ENCODE measurements at regions not wholly inside any gene's neighbourhood (a gene's known extent, or its start where the extent isn't known, plus 50 kb on each side); places are given as distances from the start of the nearest gene placed in this dataset.
"Not testable (repeated sequence)": the region's sequence is repeated elsewhere in the genome, so short reads cannot be mapped to it uniquely, and the experiment has no call there.

DNA sequence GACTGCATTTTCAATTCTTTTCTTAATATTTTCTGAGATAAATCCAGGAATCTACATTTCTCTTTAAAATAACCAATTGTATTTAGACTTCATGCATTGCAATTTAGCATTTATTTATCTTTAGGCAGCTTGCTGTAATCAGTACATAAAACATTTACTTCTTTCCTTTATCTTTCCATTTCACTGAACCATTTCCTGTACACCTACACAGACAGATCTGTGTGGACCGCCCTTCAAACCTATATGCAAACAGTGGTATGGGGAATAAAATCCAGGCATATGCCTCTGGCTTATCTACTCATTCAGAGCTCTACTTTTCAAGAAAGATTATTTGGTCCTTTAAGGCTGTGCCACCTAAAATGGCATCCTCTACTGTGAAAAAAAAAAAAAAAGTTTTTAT is 640.0 kb downstream of the MAT2B start:
- DNase-seq: no peak

DNA sequence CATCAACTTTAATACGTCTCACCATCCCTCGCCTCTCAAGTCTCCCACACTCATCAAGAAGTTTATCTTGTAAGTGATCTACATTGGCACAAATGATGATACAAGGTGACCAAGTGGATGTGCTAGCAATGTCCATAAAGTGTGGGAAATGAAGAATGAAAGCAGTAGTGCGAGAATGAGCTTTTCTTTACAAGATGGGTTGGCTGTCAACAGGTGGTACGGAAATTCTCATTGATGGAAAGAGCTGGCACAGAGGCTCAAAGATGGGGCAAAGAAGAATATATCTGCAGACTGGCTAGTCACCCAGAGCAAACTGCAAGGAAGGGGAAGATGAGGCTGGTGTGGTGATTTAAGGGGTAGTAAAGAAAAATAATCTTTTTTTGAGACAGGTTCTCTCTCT is 640.8 kb downstream of the MAT2B start:
- DNase-seq: no peak

DNA sequence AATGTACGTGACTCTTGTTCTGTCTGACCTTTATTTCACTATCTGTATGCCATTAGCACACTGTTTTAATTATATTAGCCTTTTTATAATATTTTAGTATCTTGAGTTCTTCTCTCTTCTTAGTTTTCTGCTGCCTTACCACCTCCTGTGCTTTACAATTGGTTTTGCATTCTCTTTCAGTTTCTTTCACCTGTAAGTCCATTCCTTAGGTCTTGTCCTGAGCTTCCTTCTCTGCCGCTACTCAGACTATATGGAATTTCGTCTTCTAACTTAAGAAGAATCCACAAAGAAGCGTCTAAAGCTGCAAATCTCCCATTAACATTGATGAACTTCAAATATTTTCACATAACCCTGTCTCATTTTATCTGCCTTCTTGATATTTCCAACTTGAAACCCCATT is 642.9 kb downstream of the MAT2B start:
- no peak for DNase-seq

DNA sequence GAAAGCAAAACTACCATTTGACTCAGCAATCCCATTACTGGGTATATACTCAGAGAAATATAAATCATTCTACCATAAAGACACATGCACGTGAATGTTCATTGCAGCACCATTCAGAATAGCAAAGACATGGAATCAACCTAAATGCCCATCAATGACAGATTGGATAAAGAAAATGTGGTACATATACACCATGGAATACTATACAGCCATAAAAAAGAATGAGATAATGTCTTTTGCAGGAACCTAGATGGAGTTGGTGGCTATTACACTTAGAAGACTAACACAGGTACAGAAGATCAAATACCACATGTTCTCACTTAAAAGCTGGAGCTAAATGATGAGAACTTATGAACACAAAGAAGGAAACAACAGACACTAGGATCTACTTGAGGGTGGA is 647.1 kb downstream of the MAT2B start:
- not testable (repeated sequence) for DNase-seq

DNA sequence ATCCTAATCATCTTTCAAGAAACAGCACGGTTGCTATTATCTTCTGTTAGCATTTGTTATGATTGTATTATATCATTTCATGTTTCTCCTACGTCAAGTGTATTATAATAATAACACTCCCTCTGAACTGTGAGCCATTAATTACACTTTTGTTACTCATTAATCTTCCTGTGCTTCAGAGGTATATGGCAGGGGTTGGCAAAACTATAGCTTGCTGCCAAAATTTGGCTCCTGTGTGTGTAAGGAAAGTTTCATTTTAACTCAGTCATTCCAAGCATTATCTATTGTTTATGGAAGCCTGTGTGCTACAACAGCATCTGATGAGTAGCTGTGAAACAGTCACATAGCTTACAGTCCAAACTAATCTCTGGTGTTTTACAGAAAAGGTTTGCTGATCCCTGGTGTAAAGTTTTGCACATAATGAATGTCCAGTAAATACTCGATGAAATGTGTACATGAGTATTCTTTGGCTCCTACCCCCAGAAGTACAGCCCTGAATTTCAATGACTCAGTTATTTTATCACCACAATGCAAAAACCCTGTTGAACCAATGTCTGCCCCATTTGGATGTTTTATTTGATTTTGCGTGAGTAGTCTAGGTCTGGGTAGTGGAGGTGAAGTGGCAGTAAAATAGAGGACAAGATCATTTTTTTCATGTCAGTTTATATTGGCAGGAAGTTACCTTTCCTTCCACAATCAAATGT is 648.2 kb downstream of the MAT2B start:
- no peak for DNase-seq

DNA sequence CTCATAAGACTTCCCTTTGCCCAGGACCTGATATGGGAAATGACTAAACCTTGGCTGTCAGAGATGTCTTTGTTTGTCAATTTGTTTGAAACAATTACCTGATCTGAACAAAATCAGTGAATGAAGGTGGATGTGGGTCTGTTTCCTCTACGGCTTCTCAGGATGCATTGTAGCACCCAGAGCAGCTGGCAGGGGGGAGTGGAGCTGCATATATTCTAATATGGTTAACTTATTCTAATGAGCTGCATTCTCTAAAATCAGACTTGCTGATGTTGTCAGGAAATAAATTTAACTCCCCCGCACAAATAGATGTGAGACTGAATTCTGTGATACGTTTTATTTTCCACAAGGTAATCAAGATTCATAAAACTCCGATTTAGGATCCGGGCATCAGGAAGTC is 665.4 kb downstream of the MAT2B start:
- no peak for DNase-seq

DNA sequence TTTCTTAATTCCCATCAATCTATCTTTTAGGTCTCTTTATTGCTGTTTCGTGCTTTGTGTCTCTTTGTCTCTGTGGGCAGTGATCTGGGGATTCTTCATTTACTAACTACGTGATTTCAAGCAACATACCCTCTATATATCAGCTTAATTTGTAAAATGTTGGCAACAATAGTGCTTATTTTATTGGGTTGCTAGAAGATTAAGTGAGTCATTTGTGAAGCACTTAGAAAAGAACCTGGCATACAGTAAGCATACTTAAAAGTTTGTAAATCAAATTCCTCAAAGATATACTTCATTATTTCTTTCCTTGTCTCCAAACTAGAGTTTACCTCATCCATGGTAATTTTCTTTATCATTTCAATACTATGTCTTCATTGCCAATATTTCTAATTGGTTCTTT is 669.7 kb downstream of the MAT2B start:
- DNase-seq: no peak

DNA sequence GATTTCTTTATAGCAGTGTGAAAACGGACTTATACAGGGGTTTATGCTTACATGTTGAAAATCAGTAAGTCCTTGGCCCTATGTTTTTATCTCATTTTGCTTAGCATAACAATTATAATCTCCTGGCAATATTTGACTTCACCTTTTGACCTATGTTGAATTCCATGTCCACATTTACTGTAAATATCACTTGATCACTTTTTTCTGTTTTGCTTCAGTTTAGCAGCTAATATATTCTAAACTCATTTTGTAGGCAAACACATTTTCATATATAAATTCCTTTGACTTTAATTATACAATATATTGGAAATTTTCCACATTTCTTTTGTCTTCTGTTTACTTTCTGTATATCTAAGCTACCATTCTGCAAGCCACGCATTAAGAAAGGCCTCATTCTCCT is 674.0 kb downstream of the MAT2B start:
- no peak for DNase-seq

DNA sequence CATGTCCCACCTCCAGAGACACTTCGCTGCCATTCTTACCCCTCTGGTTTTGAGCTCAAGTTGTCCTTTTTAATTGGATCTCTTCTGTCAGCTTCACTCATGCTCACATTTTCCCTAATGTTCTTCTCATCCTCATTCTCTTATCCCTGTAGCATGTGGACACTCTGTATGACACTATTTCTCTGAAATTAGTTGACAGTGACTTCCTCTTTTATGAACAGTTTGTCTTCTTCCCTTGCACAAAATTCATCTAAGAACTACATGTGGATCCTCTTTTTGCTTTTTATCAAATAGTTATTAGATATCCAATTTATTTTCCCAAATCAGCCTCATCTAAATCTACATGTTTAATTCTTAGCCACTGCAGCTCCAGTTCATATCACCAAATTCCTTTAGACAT is 676.2 kb downstream of the MAT2B start:
- no peak for DNase-seq

DNA sequence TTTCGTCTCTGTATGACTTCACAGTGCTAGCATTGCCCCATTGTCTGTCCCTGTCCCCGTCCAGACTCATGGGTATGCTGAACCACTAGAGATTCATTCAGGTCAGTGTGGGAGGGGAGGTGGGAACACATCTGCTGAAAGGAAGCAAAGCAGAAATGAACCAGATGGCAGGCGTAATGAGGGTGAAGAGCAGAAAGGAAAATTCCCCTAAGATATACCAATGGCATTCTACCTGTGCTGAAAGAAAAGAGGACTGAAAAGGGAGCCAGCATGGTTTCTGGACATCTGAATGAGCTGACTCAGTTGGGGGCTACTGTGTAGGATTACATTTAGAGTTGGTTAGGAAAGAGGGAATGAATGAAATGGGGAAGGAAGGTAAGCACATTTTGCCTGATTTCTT is 678.7 kb downstream of the MAT2B start:
- DNase-seq: peak; percentile 3

DNA sequence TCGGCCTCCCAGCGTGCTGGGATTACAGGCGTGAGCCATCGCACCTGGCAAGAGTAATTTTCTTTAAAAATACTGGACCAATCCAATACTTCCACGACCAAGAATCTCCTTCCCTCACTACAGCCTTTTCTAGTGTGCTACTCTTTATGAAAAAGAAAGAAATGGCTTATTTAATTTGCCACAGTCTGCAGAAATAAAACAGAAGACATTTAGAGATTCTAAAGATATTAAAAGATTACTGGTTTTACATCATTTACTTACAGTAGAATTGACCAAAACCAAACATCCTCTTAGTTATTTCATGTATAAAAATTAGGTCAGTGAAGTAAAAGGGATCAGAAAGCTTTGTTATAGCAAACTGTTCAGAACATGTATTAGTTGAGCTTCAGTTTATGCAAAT is 679.6 kb downstream of the MAT2B start:
- DNase-seq: no peak

DNA sequence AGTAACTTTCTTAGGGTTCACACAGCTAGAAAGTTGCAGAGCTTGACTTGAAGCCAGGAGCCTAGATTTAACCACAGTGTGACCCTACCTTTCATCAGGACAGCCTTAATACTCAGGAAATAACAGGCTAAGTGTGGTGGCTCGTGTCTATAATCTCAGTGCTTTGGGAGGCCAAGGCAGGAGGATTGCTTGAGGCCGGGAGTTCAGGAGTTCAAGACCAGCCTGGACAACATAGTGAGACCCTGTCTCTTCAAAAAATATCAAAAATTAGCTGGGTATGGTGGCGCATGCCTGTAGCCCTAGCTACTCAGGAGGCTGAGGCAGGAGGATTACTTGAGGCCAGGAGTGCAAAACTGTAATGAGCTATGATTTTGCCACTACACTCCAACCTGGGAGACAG is 681.1 kb downstream of the MAT2B start:
- no peak for DNase-seq

DNA sequence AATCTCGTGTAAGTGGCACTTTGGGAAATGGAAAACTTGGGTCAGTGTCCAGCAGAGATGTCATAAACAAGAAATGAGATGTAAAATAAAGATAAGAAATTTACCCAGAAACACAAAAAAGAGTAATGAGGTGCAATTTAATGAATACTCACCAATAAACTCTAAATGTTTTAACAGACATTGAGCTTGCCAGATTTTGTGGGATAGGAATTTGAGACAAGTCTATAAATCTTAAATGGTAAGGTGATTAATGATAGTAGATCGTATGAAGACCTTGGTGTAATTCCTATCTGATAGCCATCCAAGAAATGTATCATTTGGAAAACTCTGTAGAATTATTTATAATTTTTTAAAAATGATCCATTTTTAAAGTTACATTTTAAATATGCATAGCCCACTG is 682.4 kb downstream of the MAT2B start:
- no peak for DNase-seq

DNA sequence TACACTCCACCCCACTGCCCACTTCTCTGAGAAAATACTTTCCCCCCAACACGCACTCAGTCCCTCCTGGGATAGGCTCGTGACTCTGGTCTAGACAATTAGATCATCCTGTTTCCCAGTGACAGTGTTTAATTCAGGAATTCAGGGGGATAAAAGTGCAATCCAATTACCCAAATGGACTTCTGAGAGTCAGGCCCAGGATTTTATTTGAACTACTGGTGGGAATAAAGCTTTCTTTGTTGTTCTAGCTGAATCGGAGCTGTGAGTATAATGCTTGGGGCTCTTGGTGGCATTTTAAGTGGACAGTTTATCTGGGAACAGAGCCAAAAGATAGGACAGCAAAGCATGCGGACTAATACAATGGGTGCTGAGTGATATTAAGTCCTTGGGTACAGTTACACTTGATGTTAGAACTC is 683.3 kb downstream of the MAT2B start:
- DNase-seq: no peak

DNA sequence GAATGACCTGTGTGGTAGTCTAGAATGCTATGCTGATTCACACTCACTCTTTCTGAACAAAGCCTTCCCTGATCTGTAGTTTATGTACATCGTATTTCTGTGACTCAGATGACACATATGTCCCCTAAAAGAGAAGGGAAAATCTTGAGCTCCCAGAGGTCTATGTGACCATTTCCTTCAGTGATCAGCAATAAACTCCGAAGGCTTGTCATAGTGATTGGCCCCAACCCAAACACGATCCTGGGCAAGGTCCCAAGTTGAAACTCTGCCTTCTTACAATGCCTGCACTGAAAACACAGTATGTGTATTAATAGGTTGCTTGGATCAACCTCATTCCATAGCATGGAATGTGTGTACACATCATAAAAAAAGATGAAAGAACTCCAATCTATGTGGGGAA is 685.8 kb downstream of the MAT2B start:
- DNase-seq: no peak

DNA sequence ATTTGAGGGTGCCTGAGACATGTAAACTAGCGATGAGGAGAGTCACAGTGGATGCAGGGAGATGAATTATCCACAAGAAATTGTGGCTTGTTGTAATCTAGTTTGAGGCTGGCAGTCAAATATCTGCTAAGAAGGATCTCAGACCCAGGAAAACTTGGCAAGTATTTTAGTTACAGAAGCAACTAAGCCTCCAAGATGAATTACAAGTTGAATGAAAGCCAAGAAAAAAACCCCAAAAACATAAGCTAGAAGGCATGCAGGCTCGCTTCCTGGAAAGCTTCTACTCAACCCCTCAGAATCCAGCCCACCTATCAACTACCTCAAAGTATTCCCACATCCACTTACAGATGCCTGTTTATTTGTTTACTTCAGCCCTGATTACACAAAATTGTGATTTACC is 696.9 kb downstream of the MAT2B start:
- DNase-seq: no peak

DNA sequence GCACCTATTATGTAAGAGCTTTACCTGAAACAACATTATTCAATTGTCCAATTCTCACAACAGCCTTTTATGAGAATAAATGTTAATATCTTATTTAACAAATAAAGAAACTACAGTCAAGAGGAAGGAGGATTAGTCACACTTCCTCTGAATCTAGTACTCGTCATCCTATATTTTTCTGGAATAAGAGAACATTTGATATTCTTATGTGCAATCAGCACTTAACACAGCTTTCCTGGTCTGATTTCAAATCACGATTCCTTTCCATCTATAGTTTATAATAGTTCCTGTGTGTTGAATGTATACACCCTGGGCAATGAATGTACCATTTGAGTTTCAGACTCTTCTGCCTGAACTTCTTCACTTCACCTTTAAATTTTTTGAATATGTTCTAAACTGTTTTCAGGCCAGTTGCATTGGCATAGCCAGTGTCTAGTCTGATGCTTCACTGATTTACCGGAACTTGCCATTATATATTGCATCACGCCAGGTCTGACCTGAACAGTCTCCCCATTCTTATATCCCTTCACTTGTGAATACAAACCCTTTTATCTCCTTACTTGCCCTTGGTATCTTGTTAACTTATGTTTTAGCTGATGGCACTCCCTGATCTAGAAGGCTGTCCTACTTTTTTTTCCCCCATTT is 698.3 kb downstream of the MAT2B start:
- no peak for DNase-seq

DNA sequence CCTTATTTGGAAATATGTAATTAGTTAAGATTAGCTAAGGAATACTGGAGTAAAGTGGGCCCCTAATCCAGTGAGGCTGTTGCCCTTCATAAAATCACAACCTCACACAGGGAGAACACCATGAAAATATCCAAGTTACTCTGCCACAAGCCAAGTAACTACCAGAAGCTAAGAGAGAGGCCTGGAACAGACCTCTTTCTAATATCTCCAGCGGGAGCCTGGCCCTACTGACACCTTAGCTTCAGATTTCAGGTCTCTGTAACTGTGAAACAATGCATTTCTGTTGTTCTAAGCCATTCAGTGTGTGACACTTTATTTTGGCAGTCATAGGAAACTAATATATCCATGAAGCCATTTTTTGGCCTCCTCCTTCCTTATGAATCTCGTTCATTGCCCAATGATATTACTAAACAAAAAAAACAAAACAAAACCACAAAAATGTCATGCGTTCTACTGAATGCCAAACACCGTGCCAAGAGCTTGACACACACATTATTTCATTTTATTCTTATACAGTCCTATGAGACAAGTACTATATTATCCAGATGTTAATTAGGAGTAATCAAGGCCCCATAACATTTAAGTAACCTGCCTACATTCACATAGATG is 699.0 kb downstream of the MAT2B start:
- no peak for DNase-seq

DNA sequence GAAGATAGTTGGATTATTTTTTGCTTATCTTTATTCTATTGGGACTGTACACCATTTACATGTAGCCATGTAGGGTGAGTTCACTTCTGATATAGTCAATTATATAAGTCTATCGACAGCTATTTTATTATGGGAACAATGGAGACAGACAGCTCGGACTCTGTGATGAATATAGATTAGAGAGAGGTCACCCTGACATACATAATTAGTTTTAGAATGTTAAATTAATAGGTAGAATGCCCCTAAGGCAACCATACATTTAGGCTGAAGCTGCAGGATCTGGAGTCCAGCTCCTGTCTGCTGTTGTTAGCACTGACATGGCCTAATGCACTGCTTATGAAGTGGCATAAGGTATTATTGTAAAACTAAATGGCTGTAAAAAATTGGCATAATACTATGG is 700.8 kb downstream of the MAT2B start:
- DNase-seq: no peak

DNA sequence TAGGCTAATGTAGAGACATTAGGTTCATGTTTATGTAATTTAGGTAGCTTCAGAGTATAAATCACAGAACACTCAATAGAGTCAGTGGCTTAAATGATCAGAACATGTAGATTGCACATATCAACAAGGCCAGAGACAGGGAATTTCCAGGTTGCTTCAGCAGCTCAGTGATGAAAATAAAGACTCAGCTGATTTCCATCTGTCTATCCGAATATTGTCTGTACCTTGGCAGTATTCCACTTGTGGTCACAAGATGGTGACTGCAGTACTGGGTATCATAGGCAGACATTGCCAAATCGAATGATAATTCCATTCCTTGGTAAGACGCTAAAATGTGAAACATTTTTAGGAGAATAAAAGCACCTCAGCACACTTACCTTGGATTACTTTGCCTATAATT is 702.2 kb downstream of the MAT2B start:
- DNase-seq: no peak

DNA sequence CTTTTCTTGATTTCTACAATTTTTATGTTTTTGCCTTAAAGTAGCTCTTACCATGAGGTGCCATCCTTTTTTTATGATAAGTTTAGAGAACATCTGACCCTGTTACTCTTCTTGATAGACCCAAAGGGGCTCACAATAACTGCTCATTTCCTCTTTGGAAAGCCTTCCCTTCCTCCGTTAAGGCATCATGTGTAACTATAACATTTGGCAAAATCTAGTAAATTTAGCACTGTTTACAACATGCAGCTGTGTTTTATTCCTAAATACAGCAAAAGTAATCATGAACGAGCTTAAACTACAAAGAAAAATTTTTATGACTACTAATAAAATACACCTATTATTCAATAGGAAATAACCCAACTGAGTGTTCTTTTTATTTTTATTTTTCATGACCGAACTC is 705.1 kb downstream of the MAT2B start:
- no peak for DNase-seq

DNA sequence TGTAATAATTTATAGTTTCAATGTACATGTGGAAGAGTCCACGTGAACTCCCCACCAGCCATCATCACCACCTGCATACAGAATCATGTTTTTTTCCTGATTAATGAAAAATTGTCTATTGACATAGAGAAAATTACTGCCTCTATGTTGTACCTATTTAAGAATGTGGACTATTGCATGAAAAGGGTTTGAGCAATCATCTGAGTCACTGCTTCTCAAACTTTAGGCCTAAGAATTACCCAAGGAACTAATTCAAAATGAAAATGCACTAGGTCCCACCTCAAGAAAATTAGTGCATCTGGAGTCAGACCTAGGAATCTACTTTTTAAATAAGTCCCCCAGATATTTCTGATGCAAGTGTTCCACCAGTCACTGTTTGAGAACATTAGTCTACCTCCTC is 709.3 kb downstream of the MAT2B start:
- no peak for DNase-seq

DNA sequence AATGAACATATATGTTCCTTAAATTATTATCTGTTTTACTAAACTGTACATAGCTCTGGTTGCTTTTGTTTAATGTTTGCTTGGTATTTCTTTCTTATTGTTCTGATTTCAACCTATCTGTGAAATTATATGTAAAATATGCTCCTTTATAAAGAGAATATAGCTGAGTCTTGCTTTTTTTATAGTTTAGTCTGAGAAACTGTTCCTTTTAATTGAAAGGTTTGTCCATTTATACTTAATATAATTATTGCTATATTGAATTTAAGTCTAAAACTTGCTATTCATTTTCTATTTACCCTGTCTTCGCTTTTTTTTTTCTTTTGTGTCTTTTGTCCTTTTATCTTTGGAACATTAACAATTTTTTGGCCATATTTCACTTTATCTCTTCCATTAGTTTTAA is 712.0 kb downstream of the MAT2B start:
- no peak for DNase-seq

DNA sequence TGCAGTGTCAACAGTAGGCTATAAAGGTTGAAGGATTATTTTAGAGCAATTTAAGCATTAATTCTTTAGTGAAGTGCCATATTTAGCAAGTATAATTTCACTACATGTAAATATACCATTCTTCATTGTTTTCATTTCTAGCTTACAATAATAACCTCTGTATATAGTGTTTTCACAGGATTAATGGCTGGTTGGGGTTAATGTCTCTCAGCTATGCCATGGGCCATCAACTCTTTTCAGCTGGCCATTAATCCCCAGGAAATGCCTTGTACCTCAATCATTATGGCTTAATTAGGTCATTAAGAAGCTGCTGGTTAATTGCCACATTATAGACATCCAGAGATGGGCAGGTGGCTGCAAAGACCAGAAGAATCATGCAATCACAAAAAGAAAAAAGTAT is 715.1 kb downstream of the MAT2B start:
- no peak for DNase-seq

DNA sequence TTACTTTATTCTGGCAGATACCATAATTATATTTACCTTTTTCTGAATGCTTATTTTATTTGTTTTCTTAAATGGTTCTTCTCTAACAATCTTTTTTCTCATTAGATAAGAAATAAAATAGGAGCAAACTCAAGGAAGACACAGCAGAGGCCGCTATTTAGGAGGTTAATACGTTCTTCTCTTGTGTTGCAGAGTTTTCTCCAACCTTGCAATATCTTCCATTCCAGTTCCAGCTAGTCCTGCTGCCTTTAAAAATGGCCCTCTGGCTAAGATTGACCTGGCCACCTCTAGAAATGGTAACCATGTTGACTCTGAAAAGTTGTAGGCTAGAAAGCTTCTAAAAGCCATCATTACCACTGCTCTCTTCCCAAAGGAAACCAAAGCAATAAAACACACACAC is 718.8 kb downstream of the MAT2B start:
- no peak for DNase-seq

All from DMS 273 treated with DMSO at 0.1 percent for 48 hours (cell line).